22Rv1 (cell line): ENCODE measurements at regions not wholly inside any gene's neighbourhood (a gene's known extent, or its start where the extent isn't known, plus 50 kb on each side); places are given as distances from the start of the nearest gene placed in this dataset.

Experiments
- H3K27ac ChIP-seq: fragments of 450-650 bp; 2 replicates; pipeline ENCODE4 v1.5.1; 2017
- ZFX ChIP-seq: fragments of 450-650 bp; IDR thresholded peaks from 2 replicates; pipeline ENCODE4 v1.6.1; 2017; ENCODE audit warnings: antibody characterized with exemption, borderline replicate concordance
- TF ChIP-seq, protein P1 (sequence below): fragments of 450-650 bp; IDR thresholded peaks from 2 replicates; pipeline ENCODE4 v1.5.1; 2017; ENCODE audit warnings: mild to moderate bottlenecking

DNA sequence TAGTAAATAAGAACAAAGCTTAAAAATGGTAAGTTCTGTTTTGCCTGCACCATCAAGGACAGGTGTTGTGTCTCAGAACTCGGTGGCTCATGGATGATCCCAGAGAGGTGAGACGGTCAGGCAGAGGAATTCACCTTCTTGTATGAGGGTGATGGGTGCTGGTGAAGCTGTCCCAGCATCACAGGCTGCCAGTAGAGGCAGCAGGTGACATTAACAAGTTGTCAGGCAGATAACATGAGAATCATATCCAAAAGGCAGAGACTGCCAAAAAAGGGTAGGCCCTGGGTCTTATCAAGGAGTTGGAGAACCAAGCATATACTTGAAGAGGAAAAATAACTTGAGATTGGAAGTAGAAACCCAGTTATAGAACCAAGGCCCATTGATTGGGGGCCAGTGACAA, 437.8 kb downstream of the DYNC2H1 start:
- no peak overlapping the region for H3K27ac ChIP-seq
- TF ChIP-seq, protein P1, sequence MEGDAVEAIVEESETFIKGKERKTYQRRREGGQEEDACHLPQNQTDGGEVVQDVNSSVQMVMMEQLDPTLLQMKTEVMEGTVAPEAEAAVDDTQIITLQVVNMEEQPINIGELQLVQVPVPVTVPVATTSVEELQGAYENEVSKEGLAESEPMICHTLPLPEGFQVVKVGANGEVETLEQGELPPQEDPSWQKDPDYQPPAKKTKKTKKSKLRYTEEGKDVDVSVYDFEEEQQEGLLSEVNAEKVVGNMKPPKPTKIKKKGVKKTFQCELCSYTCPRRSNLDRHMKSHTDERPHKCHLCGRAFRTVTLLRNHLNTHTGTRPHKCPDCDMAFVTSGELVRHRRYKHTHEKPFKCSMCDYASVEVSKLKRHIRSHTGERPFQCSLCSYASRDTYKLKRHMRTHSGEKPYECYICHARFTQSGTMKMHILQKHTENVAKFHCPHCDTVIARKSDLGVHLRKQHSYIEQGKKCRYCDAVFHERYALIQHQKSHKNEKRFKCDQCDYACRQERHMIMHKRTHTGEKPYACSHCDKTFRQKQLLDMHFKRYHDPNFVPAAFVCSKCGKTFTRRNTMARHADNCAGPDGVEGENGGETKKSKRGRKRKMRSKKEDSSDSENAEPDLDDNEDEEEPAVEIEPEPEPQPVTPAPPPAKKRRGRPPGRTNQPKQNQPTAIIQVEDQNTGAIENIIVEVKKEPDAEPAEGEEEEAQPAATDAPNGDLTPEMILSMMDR = no peak

DNA sequence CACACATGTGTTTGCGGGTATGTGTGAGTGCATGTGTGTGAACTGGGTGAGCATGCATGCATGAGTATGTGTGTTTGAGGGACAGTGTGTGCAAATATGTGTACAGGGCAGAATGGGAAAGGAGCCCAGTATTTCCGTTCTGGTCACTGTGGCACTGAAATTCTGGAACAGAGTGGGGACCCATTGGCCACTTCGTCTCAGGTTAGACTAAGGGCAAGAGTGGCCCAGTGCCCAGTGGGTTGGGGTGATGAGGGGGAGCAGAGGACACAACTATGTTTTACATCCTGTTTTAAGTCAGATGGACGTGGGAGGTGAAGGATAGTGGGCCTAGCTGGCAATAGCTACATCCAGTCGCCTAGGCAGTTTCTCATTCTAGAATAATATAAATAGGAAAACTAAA, 438.5 kb downstream of the DYNC2H1 start:
- no peak overlapping the region for H3K27ac ChIP-seq
- TF ChIP-seq, protein P1 = no peak
- no peak for TF ChIP-seq ZFX

- TF ChIP-seq, protein P1 = no peak
- TF ChIP-seq ZFX = no peak
- no peak overlapping the region for H3K27ac ChIP-seq
Observed at GRCh38 chr11:103548838-103549237, 439.6 kb downstream of the DYNC2H1 start.

DNA sequence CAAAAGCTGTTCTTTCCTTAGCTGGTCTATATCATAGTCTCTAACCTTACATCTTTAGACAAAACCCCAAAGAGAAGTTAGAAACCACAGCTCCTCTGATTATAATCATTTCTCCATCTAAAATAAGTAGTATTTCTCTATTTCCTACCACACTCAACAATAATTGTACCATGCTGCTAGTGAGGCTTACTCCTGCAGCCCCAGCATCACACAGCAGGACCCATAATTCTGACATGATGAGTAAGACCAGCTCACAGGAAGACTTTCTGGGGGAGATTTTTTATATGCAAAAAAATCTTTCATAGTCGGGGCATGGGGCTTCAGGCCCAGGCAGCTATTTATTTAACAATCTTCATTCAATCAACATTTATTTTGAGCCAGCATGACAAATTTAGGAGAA, 441.6 kb downstream of the DYNC2H1 start:
- no peak overlapping the region for H3K27ac ChIP-seq
- no peak for TF ChIP-seq ZFX
- TF ChIP-seq, protein P1 = no peak

DNA sequence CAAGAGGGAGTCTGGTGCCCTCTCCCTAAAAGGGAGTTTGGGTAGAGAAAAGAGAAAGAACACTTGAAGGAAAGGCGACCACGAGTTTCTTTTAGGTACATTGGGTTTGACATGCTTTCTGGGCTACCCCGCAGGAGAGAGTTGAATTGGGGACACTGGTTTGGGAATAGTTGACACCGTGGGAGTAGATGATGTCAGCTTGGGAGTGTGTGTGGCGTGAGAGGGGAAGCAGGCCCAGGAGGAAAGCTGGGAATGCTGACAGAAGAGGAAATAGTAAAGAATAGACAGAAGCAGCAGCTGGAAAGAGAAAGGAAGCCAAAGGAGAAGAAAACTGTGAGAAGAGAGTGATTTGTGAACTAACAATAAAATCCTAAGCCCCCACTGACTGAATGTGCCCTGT, 442.9 kb downstream of the DYNC2H1 start:
- no peak for TF ChIP-seq ZFX
- TF ChIP-seq, protein P1 = no peak
- H3K27ac ChIP-seq = no peak overlapping the region

DNA sequence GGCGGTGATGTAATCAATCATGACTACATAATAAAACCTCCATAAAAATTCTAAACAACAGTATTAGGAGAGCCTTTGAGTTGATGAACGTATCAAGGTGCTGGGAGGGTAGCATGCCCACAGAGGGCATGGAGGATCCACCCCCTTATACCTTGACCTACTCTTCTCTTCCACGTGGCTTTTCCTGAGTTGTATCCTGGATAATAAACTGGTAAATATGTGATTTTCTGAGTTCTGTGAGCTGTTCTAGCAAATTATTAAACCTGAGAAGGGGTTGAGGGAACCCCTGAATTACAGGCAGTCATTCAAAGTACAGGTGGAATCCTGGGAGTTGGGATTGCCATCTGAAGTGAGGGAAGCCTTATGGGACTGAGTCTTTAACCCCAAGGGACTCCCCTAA, 446.9 kb downstream of the DYNC2H1 start:
- TF ChIP-seq, protein P1 = no peak
- no peak for TF ChIP-seq ZFX
- H3K27ac ChIP-seq = no peak overlapping the region

GRCh38 chr11:103566116-103566515, 456.9 kb downstream of the DYNC2H1 start:
- no peak overlapping the region for H3K27ac ChIP-seq
- no peak for TF ChIP-seq ZFX
- TF ChIP-seq, protein P1 = no peak
